HepG2 (cell line): ENCODE measurements at regions not wholly inside any gene's neighbourhood (a gene's known extent, or its start where the extent isn't known, plus 50 kb on each side); places are given as distances from the start of the nearest gene placed in this dataset.
A peak's percentile ranks its signal among the peaks of the same experiment; 100 is the strongest.

Experiments used
- ATAC-seq: fragments of 200-7000 bp; cut with Tn5 transposase; 3 replicates; pipeline ENCODE4 v1.9.1; 2020; ENCODE audit warnings: mild to moderate bottlenecking, moderate library complexity
- BruUV-seq: library from RNA; stranded (reverse); fragments of 400-500 nt; replicated peaks from 2 replicates; lab custom pipeline; 2021; lab: Mats Ljungman, UMichigan
- CTCF ChIA-PET: fragments of 300-600 bp; formaldehyde crosslinking; extraction: SDS; loops from one replicate; lab custom pipeline; 2021; ENCODE audit warnings: low total read pairs, inconsistent platforms, low intra/inter-chr PET ratio; lab: Yijun Ruan, JAX
- POLR2A ChIA-PET: fragments of 350-600 bp; sonication (Branson Sonifier 250); formaldehyde crosslinking; loops from one replicate; lab custom pipeline; 2020; ENCODE audit warnings: antibody characterized with exemption, inconsistent platforms; lab: Yijun Ruan, JAX
- DNase-seq: peaks from one replicate; pipeline ENCODE4 v3.0.0-alpha.2; 2015; ENCODE audit warnings: low spot score
- FAIRE-seq: peaks from 3 replicates; lab custom pipeline; 2011; peaks lifted over from hg19 to GRCh38; lab: Jason Lieb, UNC
- H2AFZ ChIP-seq: one replicate; pipeline ENCODE4 v1.6.1; 2011; ENCODE audit warnings: low read length, inconsistent platforms
- H3K27ac ChIP-seq: fragments of 300-600 bp; 3 replicates; pipeline ENCODE4 v1.8.0; 2011; ENCODE audit warnings: mixed run types, mild to moderate bottlenecking, mixed read lengths, low read length, inconsistent platforms; ENCODE audit not compliant: insufficient read depth; ENCODE audit errors: extremely low read length
- H3K27me3 ChIP-seq, 2 experiments: fragments of 200-600 bp in 1 of 2; 2 replicates in 1 of 2; 3 replicates in 1 of 2; pipeline versions ENCODE4 v1.6.0 to v1.8.0; 2011; ENCODE audit warnings: low read length in 2 of 2, mild to moderate bottlenecking in 2 of 2, moderate library complexity in 2 of 2, inconsistent platforms in 1 of 2; ENCODE audit not compliant: insufficient read depth in 2 of 2, control insufficient read depth in 1 of 2
- H3K36me3 ChIP-seq, 2 experiments: fragments of 200-600 bp in 1 of 2; replicated peaks in 1 of 2; 2 replicates in 1 of 2; 3 replicates in 1 of 2; pipeline versions ENCODE4 v1.5.1 to v1.8.0; 2011; ENCODE audit warnings: low read length in 2 of 2, inconsistent platforms in 1 of 2; ENCODE audit not compliant: insufficient read depth in 2 of 2, control insufficient read depth in 1 of 2
- H3K4me1 ChIP-seq: 2 replicates; pipeline ENCODE4 v1.5.1; 2012; ENCODE audit warnings: low read length, inconsistent platforms; ENCODE audit not compliant: insufficient read depth
- H3K4me2 ChIP-seq: 2 replicates; pipeline ENCODE4 v1.6.0; 2011; ENCODE audit warnings: low read depth, low read length, inconsistent platforms
- H3K4me3 ChIP-seq, 3 experiments: fragments of 200-600 bp in 1 of 3; sonication (generic), shearing (Covaris generic) in 1 of 3; replicated peaks in 1 of 3; 2 replicates each; pipeline ENCODE4 v1.5.1; 2011 to 2016; ENCODE audit warnings: low read length in 3 of 3, inconsistent platforms in 2 of 3, low read depth in 2 of 3, mild to moderate bottlenecking in 2 of 3, control low read depth in 1 of 3, mixed read lengths in 1 of 3; ENCODE audit not compliant: insufficient read depth in 1 of 3
- H3K79me2 ChIP-seq: one replicate; pipeline ENCODE4 v1.6.1; 2011; ENCODE audit warnings: low read length, inconsistent platforms; ENCODE audit not compliant: insufficient read depth
- H3K9ac ChIP-seq: 2 replicates; pipeline ENCODE4 v1.6.0; 2011; ENCODE audit warnings: mild to moderate bottlenecking, low read depth, low read length, inconsistent platforms; ENCODE audit not compliant: insufficient read depth
- H3K9me3 ChIP-seq: 2 replicates; pipeline ENCODE4 v1.5.1; 2012; ENCODE audit warnings: mild to moderate bottlenecking, low read length
- H4K20me1 ChIP-seq: 2 replicates; pipeline ENCODE4 v1.6.0; 2011; ENCODE audit warnings: inconsistent platforms, mild to moderate bottlenecking, low read length, moderate library complexity; ENCODE audit not compliant: insufficient read depth
- ARID2 ChIP-seq: sonication (generic); formaldehyde crosslinking; IDR thresholded peaks from 2 replicates; pipeline ENCODE4 v1.8.1; 2022; ENCODE audit warnings: mild to moderate bottlenecking, missing genetic modification reagents, borderline replicate concordance
- CTCF ChIP-seq: sonication (generic); formaldehyde crosslinking; IDR thresholded peaks from 2 replicates; pipeline ENCODE4 v1.5.0; 2020; ENCODE audit warnings: mild to moderate bottlenecking, missing genetic modification reagents, moderate library complexity
- EP300 ChIP-seq, 3 experiments: sonication (generic) in 1 of 3; formaldehyde crosslinking in 1 of 3; IDR thresholded peaks; 2 replicates each; pipeline versions ENCODE4 v1.5.1 to v1.6.1; 2011 to 2020; ENCODE audit warnings: low read depth in 2 of 3, low read length in 2 of 3, borderline replicate concordance in 1 of 3, improper control_type of control experiment in 1 of 3, mild to moderate bottlenecking in 1 of 3, missing genetic modification reagents in 1 of 3, moderate library complexity in 1 of 3
- MIER3 ChIP-seq: IDR thresholded peaks from 2 replicates; pipeline ENCODE4 v1.6.1; 2016; ENCODE audit warnings: missing compliant biosample characterization, borderline replicate concordance
- NR2F2 ChIP-seq: IDR thresholded peaks from 2 replicates; pipeline ENCODE4 v1.6.1; 2012; ENCODE audit warnings: low read depth, inconsistent platforms, borderline replicate concordance
- RAD21 ChIP-seq: fragments of 450-650 bp; formaldehyde crosslinking; IDR thresholded peaks from 2 replicates; pipeline ENCODE4 v1.5.0; 2020; ENCODE audit warnings: mild to moderate bottlenecking
- RARG ChIP-seq: sonication (generic); formaldehyde crosslinking; IDR thresholded peaks from 2 replicates; pipeline ENCODE4 v1.4.0; 2020; ENCODE audit warnings: low read depth, mild to moderate bottlenecking, missing genetic modification reagents
- SMC3 ChIP-seq: IDR thresholded peaks from 2 replicates; pipeline ENCODE4 v1.6.1; 2011; ENCODE audit warnings: low read length, improper control_type of control experiment
- STAG1 ChIP-seq: sonication (generic); formaldehyde crosslinking; IDR thresholded peaks from 2 replicates; pipeline ENCODE4 v1.4.0; 2020; ENCODE audit warnings: missing genetic modification reagents
- SYNCRIP ChIP-seq: fragments of 200-400 bp; formaldehyde crosslinking; IDR thresholded peaks from 2 replicates; pipeline ENCODE4 v1.6.1; 2018; ENCODE audit warnings: mild to moderate bottlenecking, low read depth, low read length; ENCODE audit not compliant: insufficient read depth
- U2AF2 ChIP-seq: fragments of 200-400 bp; formaldehyde crosslinking; IDR thresholded peaks from 2 replicates; pipeline ENCODE4 v1.6.1; 2017; ENCODE audit warnings: low read depth, mild to moderate bottlenecking, low read length
- ZFY ChIP-seq: sonication (generic); formaldehyde crosslinking; IDR thresholded peaks from 2 replicates; pipeline ENCODE4 v1.4.0; 2020; ENCODE audit warnings: missing genetic modification reagents
- ZMAT5 ChIP-seq: sonication (generic); formaldehyde crosslinking; IDR thresholded peaks from 2 replicates; pipeline ENCODE4 v1.5.0; 2020; ENCODE audit warnings: mild to moderate bottlenecking, low read depth, missing genetic modification reagents, borderline replicate concordance
- ZNF543 ChIP-seq: sonication (generic); formaldehyde crosslinking; IDR thresholded peaks from 2 replicates; pipeline ENCODE4 v1.4.0; 2020; ENCODE audit warnings: mild to moderate bottlenecking, missing genetic modification reagents
- ZNF629 ChIP-seq: sonication (generic); formaldehyde crosslinking; conservative IDR thresholded peaks from 2 replicates; pipeline ENCODE4 v1.5.0; 2020; ENCODE audit warnings: missing genetic modification reagents
- ZNF709 ChIP-seq: sonication (generic); formaldehyde crosslinking; IDR thresholded peaks from 2 replicates; pipeline ENCODE4 v1.5.0; 2020; ENCODE audit warnings: mild to moderate bottlenecking, missing genetic modification reagents
- WGBS: methylation state at CpG from one replicate; pipeline ENCODE4 v1.1.6; 2017; ENCODE audit warnings: low lambda C conversion rate; 5-methylcytosine and 5-hydroxymethylcytosine counted together
- in situ Hi-C: cut with HindIII; loops from 2 replicates; pipeline ENCODE4 v1.10.0; 2017; ENCODE audit warnings: low pct_unique_long_range_greater_than_20kb; ENCODE audit not compliant: extremely low pct_ligation_motif_present
- intact Hi-C: fragments of 100-400 bp; cut with micrococcal nuclease; formaldehyde crosslinking; loops from one replicate; pipeline ENCODE4 v1.10.0; 2022; ENCODE audit not compliant: unreplicated experiment
- TF ChIP-seq, protein P1 (sequence below): fragments of 450-650 bp; IDR thresholded peaks from 2 replicates; pipeline ENCODE4 v1.6.1; 2017; ENCODE audit warnings: mild to moderate bottlenecking

- Histone ChIP-seq H3K4me2 (no peak overlapping the region), H3K4me3 (no peak overlapping the region), H3K79me2 (no peaks in the 10 kb centered on the region), H3K9me3 (no peaks in the 10 kb centered on the region), H3K4me1 (no peaks in the 10 kb centered on the region), H3K27ac (no peak overlapping the region), H3K27me3 (no peaks in the 10 kb centered on the region), H2AFZ (no peak overlapping the region), H4K20me1 (no peaks in the 10 kb centered on the region), H3K9ac (no peak overlapping the region), H3K36me3 (no peaks in the 10 kb centered on the region)
- peak; percentile 90 for ATAC-seq
- CTCF ChIA-PET, result interaction anchor here (1.4 to 2.8 kb wide), 3 partner anchors 876 to 994 kb away, joined by 4 to 42 read pairs (median 9); no protein-coding TSS in a partner anchor
- TF ChIP-seq MIER3 (CRISPR knock-in tag) (0 out of 2 replicates have a peak, but pooled peaks have one; percentile 33), ARID2 (CRISPR knock-in tag) (no peak), ZNF629 (CRISPR knock-in tag) (no peak), NR2F2 (no peak), U2AF2 (no peak), RARG (CRISPR knock-in tag) (no peak), ZNF709 (CRISPR knock-in tag) (no peak), ZNF543 (CRISPR knock-in tag) (no peak), CTCF (peak; percentile 79), RAD21 (CRISPR knock-in tag) (peak; percentile 63), SYNCRIP (no peak), ZMAT5 (CRISPR knock-in tag) (no peak), SMC3 (peak; percentile 70), EP300 (IDR thresholded peaks at IDR 0.05; ENCODE audit: low read depth in 2 of 2, low read length in 2 of 2) (no peak), EP300 (CRISPR knock-in tag; IDR thresholded peaks at IDR 0.05; ENCODE audit: borderline replicate concordance) (no peak), ZFY (CRISPR knock-in tag) (no peak), STAG1 (peak; percentile 96)
- TF ChIP-seq, protein P1, sequence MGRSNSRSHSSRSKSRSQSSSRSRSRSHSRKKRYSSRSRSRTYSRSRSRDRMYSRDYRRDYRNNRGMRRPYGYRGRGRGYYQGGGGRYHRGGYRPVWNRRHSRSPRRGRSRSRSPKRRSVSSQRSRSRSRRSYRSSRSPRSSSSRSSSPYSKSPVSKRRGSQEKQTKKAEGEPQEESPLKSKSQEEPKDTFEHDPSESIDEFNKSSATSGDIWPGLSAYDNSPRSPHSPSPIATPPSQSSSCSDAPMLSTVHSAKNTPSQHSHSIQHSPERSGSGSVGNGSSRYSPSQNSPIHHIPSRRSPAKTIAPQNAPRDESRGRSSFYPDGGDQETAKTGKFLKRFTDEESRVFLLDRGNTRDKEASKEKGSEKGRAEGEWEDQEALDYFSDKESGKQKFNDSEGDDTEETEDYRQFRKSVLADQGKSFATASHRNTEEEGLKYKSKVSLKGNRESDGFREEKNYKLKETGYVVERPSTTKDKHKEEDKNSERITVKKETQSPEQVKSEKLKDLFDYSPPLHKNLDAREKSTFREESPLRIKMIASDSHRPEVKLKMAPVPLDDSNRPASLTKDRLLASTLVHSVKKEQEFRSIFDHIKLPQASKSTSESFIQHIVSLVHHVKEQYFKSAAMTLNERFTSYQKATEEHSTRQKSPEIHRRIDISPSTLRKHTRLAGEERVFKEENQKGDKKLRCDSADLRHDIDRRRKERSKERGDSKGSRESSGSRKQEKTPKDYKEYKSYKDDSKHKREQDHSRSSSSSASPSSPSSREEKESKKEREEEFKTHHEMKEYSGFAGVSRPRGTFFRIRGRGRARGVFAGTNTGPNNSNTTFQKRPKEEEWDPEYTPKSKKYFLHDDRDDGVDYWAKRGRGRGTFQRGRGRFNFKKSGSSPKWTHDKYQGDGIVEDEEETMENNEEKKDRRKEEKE, result no peak
- BruUV-seq, result no TSS peak
- WGBS, result 6% methylated on average over 2 of the region's 2 CpGs
- in situ Hi-C loops, result loop anchor here (5.0 kb wide), 1 partner anchor 994 kb away; no protein-coding TSS in a partner anchor
- peak; percentile 56 for DNase-seq
- POLR2A ChIA-PET, result no interaction called here
- intact Hi-C loops, result loop anchor here (1.0 to 10.0 kb wide), 3 partner anchors 876 to 1267 kb away; no protein-coding TSS in a partner anchor
- FAIRE-seq, result peak; percentile 28
Measured at GRCh38 chr6:128731249-128732165, 151.4 kb upstream of the LAMA2 start.
